GM20000 (cell line): ENCODE measurements at regions not wholly inside any gene's neighbourhood (a gene's known extent, or its start where the extent isn't known, plus 50 kb on each side); places are given as distances from the start of the nearest gene placed in this dataset.

Source experiments
- DNase-seq: peaks from one replicate; pipeline ENCODE4 v3.0.0; 2012; ENCODE audit warnings: low spot score
- CTCF ChIP-seq: IDR thresholded peaks from 2 replicates; pipeline ENCODE4 v1.5.1; 2012; ENCODE audit warnings: mild to moderate bottlenecking, control low read depth; ENCODE audit errors: extremely low read depth, missing control alignments

- TF ChIP-seq CTCF = no peak
- no peak for DNase-seq
Observed at GRCh38 chr12:75894965-75895754, 136.4 kb downstream of the PHLDA1 start.

- DNase-seq = no peak
- TF ChIP-seq CTCF = no peak
Observed at GRCh38 chr12:75893765-75894164, 137.8 kb downstream of the PHLDA1 start.

- TF ChIP-seq CTCF = no peak
- no peak for DNase-seq
Observed at GRCh38 chr12:75892731-75893408, 138.7 kb downstream of the PHLDA1 start.

GRCh38 chr12:75891072-75891471, 140.5 kb downstream of the PHLDA1 start:
- no peak for DNase-seq
- no peak for TF ChIP-seq CTCF

GRCh38 chr12:75890660-75891059, 140.9 kb downstream of the PHLDA1 start:
- no peak for TF ChIP-seq CTCF
- DNase-seq = no peak

GRCh38 chr12:75890141-75890540, 141.4 kb downstream of the PHLDA1 start:
- no peak for TF ChIP-seq CTCF
- no peak for DNase-seq

- TF ChIP-seq CTCF = no peak
- DNase-seq = no peak
Observed at GRCh38 chr12:75888874-75889613, 142.5 kb downstream of the PHLDA1 start.
